ENCODE measurements at regions not wholly inside any gene's neighbourhood (a gene's known extent, or its start where the extent isn't known, plus 50 kb on each side); places are given as distances from the start of the nearest gene placed in this dataset.

- DNase-seq (ENCODE audit: low spot score): peak; percentile 25
- Histone ChIP-seq H2AFZ (peak overlapping the region; percentile 16), H3K27ac (ENCODE audit: low read depth) (no peak overlapping the region)
Observed at GRCh38 chr18:49668574-49669275, 106.9 kb downstream of the LIPG start.

More at GRCh38 chr18:49668574-49669275, 106.9 kb downstream of the LIPG start:
- no peaks in the 10 kb centered on the region for H4K20me1 ChIP-seq (replicated peaks; ENCODE audit: insufficient read depth)
- Mint-ChIP-seq H3K4me1 (peaks cover 23% of the 10 kb centered on the region), H3K27me3 (ENCODE audit: insufficient read depth, low read depth, poor library complexity) (peaks cover 8% of the 10 kb centered on the region), H3K27ac (no peak overlapping the region), H3K4me3 (no peak overlapping the region), H3K36me3 (ENCODE audit: low read depth) (no peaks in the 10 kb centered on the region), H3K9me3 (no peaks in the 10 kb centered on the region)
- no peak overlapping the region for H3K4me2 ChIP-seq
- no peaks in the 10 kb centered on the region for H3K36me3 ChIP-seq (ENCODE audit: insufficient read depth)
- no peaks in the 10 kb centered on the region; the same call in 1 of the 2 replicates for H3K4me1 ChIP-seq (ENCODE audit: insufficient read depth)
- H3F3A ChIP-seq (replicated peaks; ENCODE audit: low read depth): no peaks in the 10 kb centered on the region
- no peaks in the 10 kb centered on the region for H3K79me2 ChIP-seq (replicated peaks; ENCODE audit: insufficient read depth)
- no peaks in the 10 kb centered on the region for H3K27me3 ChIP-seq (ENCODE audit: insufficient read depth)
- no peak overlapping the region for H3K4me3 ChIP-seq
- 0 out of 2 replicates have a peak, but pooled peaks cover 6% of the 10 kb centered on the region for H3K9me2 ChIP-seq (ENCODE audit: insufficient read depth)
- peak; percentile 83 for ATAC-seq
- TF ChIP-seq ETS1 (IDR thresholded peaks at IDR 0.05) (no peak), CTCF (conservative IDR thresholded peaks at IDR 0.05; ENCODE audit: low read depth in 2 of 2) (no peak), NANOG (IDR thresholded peaks at IDR 0.05; ENCODE audit: borderline replicate concordance) (no peak), JUNB (IDR thresholded peaks at IDR 0.05; ENCODE audit: unreplicated experiment) (no peak), CREB1 (CRISPR knock-in tag; IDR thresholded peaks at IDR 0.05; ENCODE audit: low read depth) (no peak), POLR2AphosphoS5 (IDR thresholded peaks at IDR 0.05; ENCODE audit: low read depth) (no peak), ZNF331 (CRISPR knock-in tag; IDR thresholded peaks at IDR 0.05; ENCODE audit: low read depth) (no peak), EZH2phosphoT487 (IDR thresholded peaks at IDR 0.05; ENCODE audit: unreplicated experiment) (no peak), EZH2 (IDR thresholded peaks at IDR 0.05; ENCODE audit: low read depth, unreplicated experiment) (no peak), REST (IDR thresholded peaks at IDR 0.05; ENCODE audit: unreplicated experiment) (no peak), ZNF462 (CRISPR knock-in tag; IDR thresholded peaks at IDR 0.05) (no peak), ZNF114 (CRISPR knock-in tag; IDR thresholded peaks at IDR 0.05) (no peak), STAT1 (IDR thresholded peaks at IDR 0.05; ENCODE audit: unreplicated experiment) (no peak)

All from GM23338 (cell line).